ENCODE measurements at regions not wholly inside any gene's neighbourhood (a gene's known extent, or its start where the extent isn't known, plus 50 kb on each side); places are given as distances from the start of the nearest gene placed in this dataset.

GRCh38 chr22:44426981-44427380 lies 71.1 kb downstream of the RTL6 start:
- no peak for DNase-seq (ENCODE audit: low spot score in 2 of 2)
- H3K4me3 ChIP-seq: no peak overlapping the region
- H3K9me3 ChIP-seq: peaks cover 0 to 4% (median 0%) of the 10 kb centered on the region in 4 donors
- H3K27me3 ChIP-seq: peaks cover 0 to 3% of the 10 kb centered on the region in 2 donors
- WGBS, 2 donors: 64 to 79% methylated on average over 11 of the region's 11 CpGs
- H3K36me3 ChIP-seq: no peaks in the 10 kb centered on the region
- peaks cover 0 to 6% (median 0%) of the 10 kb centered on the region in 4 donors for H3K4me1 ChIP-seq
- no peak overlapping the region for H3K27ac ChIP-seq
- TF ChIP-seq POLR2A (IDR thresholded peaks at IDR 0.05) (no peak), EP300 (IDR thresholded peaks at IDR 0.05) (no peak), CTCF (IDR thresholded peaks at IDR 0.05) (no peak)

GRCh38 chr22:44425694-44426045 lies 72.4 kb downstream of the RTL6 start:
- peaks cover 0 to 3% of the 10 kb centered on the region in 2 donors for H3K27me3 ChIP-seq
- no peaks in the 10 kb centered on the region for H3K36me3 ChIP-seq
- no peak for DNase-seq (ENCODE audit: low spot score in 2 of 2)
- H3K4me1 ChIP-seq: peaks cover 0 to 6% (median 0%) of the 10 kb centered on the region in 4 donors
- TF ChIP-seq CTCF (IDR thresholded peaks at IDR 0.05) (no peak), EP300 (IDR thresholded peaks at IDR 0.05) (no peak), POLR2A (IDR thresholded peaks at IDR 0.05) (no peak)
- no peak overlapping the region for H3K4me3 ChIP-seq
- 75 to 77% methylated on average over 5 of the region's 5 CpGs for WGBS, 2 donors
- no peak overlapping the region for H3K27ac ChIP-seq
- H3K9me3 ChIP-seq: peaks cover 0 to 17% (median 0%) of the 10 kb centered on the region in 4 donors

- Histone ChIP-seq H3K9me3 (peaks cover 0 to 21% (median 2%) of the 10 kb centered on the region in 4 donors), H3K4me3 (no peak overlapping the region), H3K36me3 (no peaks in the 10 kb centered on the region), H3K27ac (no peak overlapping the region), H3K27me3 (peaks cover 0 to 3% of the 10 kb centered on the region in 2 donors), H3K4me1 (peaks cover 0 to 6% (median 0%) of the 10 kb centered on the region in 4 donors)
- 61 to 66% methylated on average over 13 to 19 of the region's 20 CpGs for WGBS, 2 donors
- no peak for DNase-seq (ENCODE audit: low spot score in 2 of 2)
- TF ChIP-seq CTCF (IDR thresholded peaks at IDR 0.05): no peak
- no peak for TF ChIP-seq POLR2A (IDR thresholded peaks at IDR 0.05)
- no peak for TF ChIP-seq EP300 (IDR thresholded peaks at IDR 0.05)
Observed at GRCh38 chr22:44424867-44425693, 73.0 kb downstream of the RTL6 start.

- H3K36me3 ChIP-seq: no peaks in the 10 kb centered on the region
- H3K4me3 ChIP-seq: no peak overlapping the region
- H3K27ac ChIP-seq: no peak overlapping the region
- no peak for DNase-seq (ENCODE audit: low spot score in 2 of 2)
- H3K27me3 ChIP-seq: peaks cover 0 to 3% of the 10 kb centered on the region in 2 donors
- H3K9me3 ChIP-seq: peaks cover 0 to 29% (median 5%) of the 10 kb centered on the region in 4 donors
- TF ChIP-seq CTCF (IDR thresholded peaks at IDR 0.05) (no peak), EP300 (IDR thresholded peaks at IDR 0.05) (no peak), POLR2A (IDR thresholded peaks at IDR 0.05) (no peak)
- H3K4me1 ChIP-seq: peaks cover 0 to 6% (median 0%) of the 10 kb centered on the region in 4 donors
- 83 to 86% methylated on average over 2 of the region's 2 CpGs for WGBS, 2 donors
Observed at GRCh38 chr22:44424359-44424682, 73.7 kb downstream of the RTL6 start.

GRCh38 chr22:44423556-44424358 lies 74.3 kb downstream of the RTL6 start:
- WGBS, 2 donors: 74% methylated on average over 10 to 14 of the region's 14 CpGs
- Histone ChIP-seq H3K4me1 (peaks cover 0 to 6% (median 0%) of the 10 kb centered on the region in 4 donors), H3K9me3 (peaks cover 0 to 34% (median 8%) of the 10 kb centered on the region in 4 donors), H3K27me3 (peaks cover 0 to 3% of the 10 kb centered on the region in 2 donors), H3K4me3 (no peak overlapping the region), H3K27ac (no peak overlapping the region), H3K36me3 (no peaks in the 10 kb centered on the region)
- DNase-seq (ENCODE audit: low spot score in 2 of 2): no peak
- TF ChIP-seq EP300 (IDR thresholded peaks at IDR 0.05) (no peak), CTCF (IDR thresholded peaks at IDR 0.05) (no peak), POLR2A (IDR thresholded peaks at IDR 0.05) (no peak)

All from tibial nerve (tissue), 4 donors.